NOMO-1 (cell line): ENCODE measurements at regions not wholly inside any gene's neighbourhood (a gene's known extent, or its start where the extent isn't known, plus 50 kb on each side); places are given as distances from the start of the nearest gene placed in this dataset.

Source experiments
- DNase-seq, 2 experiments: peaks; one replicate each; lab custom pipeline; 2025; ENCODE audit not compliant: unreplicated experiment in 2 of 2; lab: John Stamatoyannopoulos, UW

DNA sequence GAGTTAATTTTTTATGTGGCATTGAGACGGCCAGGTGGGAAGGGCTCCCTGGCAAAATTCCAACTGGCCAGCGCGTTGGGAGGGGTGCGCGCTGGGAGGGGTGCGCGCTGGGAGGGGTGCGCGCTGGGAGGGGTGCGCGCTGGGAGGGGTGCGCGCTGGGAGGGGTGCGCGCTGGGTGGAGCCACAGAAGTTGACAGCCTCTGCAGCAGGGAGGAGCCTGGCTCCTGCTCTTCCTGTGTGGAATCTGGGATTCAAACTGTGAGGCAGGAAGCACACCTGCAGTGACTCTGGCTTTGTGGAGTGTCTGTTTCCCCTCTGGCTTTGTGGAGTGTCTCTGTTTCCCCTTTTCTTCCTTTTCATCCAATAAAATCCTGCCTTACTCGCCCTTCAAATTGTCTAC lies 147.9 kb upstream of the CBLN2 start:
- no peak for DNase-seq

DNA sequence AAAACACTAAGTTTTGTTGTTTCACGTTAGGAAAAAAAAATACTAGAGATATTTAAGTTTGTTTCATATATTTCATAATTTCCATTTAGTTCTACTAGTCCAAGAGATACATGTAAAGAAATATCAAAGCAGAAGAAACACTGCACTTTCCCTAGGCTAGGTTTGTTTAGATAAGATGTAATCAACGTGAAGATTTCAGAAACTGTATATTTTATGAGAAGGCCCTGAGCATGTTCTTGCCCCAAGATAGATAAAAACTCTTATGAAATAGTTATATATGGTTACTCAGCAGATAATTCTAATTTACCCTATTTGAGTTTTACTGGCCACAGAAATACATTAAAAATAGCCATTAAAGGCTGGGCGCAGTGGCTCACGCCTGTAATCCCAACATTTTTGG lies 143.6 kb upstream of the CBLN2 start:
- no peak for DNase-seq

DNA sequence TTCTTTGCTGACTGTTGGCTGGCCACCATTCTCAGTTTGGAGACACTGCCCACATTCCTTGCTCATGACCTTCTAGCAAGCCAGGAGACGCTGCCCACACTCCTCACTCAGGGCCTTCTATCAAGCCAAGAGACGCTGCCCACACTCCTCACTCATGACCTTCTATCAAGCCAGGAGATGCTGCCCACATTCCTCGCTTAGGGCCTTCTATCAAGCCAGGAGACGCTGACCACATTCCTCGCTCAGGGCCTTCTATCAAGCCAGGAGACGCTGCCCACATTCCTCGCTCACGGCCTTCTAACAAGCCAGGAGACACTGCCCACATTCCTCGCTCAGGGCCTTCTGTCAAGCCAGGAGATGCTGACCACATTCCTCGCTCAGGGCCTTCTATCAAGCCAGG lies 131.3 kb upstream of the CBLN2 start:
- DNase-seq = no peak

DNA sequence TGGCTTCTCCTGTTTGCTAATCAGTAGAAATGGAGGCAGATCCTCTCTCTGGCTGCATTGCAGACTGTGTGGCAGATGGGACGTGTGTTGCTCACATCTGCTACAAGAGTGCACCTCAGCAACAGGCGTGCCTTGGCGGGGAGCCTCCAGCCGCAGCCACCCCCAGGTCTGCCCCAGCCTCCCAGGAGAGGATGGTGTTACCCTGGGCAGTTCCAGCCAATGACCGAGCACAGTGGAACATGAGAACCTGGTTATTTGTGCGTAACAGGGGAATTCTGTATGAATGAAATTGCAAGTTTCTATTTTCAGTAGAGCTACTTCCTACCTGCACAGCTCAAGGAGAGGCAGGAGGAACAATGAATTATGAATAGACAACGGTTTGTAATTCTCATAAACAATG lies 130.6 kb upstream of the CBLN2 start:
- no peak for DNase-seq

DNA sequence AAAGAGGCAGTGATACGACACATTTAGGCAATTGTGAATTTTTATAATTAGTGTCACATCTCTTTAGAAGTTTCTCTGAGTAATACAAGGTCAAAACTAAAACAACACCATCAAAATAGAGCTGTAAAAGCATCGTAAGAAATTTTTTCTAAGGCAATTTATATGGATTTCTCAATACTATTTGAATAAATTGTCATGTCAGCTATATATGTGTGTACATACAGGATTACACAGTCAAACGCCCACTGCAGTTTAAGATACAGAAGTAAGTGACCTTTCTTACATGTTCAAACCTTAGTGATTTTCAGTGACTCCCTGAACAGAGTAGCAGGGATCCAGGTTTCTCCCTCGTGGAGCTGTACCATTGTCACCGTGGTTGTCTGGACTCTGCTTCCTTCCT lies 129.1 kb upstream of the CBLN2 start:
- DNase-seq = no peak

DNA sequence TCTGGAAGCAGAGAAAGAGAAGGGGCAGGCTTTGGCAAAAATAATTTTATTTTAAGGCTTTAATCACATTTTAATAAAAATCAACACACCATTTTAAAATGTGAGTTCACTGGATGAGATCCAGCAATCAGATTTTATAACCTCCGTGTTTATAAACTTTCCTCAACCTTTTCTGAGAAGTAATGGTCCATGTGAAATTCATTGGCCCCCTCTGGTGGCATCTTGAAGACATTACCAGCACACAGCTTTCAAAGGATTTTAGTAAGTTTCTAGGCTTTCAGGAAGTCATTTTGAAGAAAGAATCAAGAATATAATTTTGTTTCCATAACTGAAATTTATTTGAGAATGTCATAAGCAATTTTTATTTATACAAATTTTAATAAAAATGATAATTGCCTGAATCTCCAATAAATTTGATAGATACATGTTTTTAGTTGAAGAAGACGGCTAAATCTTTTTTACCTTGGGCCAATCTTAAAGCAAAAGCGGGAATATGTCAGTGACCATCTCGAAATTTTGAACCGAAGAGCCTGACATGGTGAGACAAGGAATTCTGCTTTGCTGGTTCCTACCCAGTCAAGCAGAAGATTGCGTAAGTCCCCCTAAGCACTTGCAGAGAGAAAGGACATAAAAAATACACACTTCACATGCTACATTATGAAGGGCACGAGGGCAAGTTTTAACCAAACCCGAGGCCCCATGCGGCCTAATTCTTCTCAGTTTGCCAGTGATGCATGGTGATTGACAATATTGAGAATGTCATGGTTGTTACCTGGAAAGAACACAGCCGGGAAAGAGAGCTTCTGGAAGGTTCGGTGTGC lies 128.4 kb upstream of the CBLN2 start:
- DNase-seq = peak in 1 of 2 experiments; percentile 26

DNA sequence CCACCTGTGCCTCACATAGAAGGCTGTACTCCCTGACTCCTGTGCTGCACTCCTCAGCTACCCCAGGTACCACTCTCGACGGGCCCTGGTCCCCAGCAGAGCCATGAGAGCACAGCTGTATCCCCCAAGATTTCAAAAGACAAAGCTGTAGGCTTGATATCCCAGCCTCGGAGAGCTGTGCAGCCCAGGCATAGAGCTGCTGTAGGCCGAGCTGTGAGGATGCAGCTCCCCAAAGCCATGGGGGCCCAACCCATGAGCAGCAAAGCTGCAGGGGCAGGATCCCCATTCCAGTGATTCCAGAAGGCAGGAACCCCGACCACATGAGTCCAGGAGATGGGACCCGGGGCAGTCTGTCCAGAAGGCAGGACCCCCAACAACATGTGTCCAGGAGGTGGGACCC lies 123.8 kb upstream of the CBLN2 start:
- no peak for DNase-seq

DNA sequence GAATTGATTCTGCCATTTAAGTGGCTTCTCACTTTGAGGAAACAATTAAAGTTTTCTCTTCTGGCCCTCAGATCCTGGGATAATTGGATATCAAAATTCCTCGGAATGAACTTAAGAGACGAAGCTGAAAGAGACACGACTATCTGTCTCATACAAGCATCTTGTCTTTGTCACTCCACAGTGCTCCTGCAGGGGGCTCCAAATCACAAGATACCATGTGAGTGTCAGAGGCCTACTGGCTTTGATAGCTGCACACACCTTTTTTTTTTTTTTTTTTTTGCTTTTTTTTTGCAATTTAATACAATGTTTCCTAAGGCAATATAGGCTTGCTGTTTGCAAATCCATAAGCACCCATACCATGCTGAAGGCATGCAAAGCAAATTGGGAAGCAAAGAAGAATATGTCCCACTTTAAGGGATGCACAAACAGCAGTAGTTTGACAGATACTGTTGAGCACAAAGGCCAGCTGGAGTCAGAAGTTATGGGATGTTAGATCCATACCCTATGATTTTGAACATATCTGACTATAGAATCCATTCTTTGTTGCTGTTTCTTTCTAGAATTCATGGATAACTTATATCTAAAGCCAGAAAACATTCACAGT lies 109.0 kb upstream of the CBLN2 start:
- DNase-seq = no peak

DNA sequence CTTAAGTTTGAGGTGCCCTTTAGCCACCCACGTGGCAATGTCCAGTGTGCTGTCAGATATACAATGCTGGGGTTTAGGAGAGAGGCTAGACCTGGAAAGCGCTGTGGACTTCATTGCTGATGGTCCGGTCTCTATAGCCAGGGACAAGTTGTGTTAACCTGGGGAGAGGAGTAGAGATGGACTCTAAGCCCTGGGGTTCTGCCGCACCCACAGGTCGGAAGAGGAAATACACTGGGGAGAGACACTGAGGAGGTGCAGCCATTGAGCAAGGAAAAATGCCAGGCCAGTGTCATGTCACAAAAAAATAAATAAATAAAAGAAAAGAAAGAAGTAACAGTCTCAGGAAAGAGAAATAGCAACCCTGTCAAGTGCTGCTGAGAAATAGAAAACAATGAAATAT lies 106.9 kb upstream of the CBLN2 start:
- DNase-seq = no peak

DNA sequence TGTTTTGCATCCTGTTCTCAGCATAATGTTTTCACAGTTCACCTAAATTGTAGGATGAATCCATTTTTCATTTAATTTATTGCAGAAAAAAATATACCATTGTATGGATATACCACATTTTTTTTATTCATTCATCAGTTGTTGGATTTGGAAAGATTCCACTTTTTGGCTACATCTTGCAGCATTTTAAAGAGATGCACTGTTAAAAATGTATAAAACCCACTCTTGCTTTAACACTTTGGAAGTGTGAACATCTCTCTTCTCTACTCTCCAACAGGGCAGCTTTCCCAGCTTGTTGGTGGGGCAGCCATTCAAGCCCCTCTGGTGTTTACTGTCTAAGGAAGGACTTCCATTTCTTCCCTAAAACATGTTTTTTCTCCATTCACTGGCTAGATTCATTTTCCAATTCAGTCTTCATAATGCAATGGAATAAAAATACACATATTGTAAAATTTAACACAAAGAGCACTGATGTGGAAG lies 104.4 kb upstream of the CBLN2 start:
- DNase-seq = no peak

DNA sequence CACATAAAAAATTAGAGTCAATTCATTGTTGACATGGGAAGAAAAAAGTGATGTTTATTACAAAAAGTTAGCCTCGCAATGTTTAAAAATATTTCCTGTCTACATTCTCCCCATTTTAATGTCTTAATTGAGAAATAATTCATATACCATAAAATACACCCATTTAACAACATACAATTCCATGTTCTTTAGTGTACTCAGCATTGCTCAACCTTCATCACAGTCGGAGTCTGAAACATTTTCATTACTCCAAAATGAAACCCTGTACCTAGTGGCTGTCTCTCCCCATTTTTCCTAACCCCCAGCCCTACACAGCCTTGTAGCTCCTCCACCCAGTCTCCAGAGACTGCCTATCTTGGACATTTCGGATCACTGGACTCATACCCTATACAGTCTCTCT lies 103.9 kb upstream of the CBLN2 start:
- DNase-seq = no peak

DNA sequence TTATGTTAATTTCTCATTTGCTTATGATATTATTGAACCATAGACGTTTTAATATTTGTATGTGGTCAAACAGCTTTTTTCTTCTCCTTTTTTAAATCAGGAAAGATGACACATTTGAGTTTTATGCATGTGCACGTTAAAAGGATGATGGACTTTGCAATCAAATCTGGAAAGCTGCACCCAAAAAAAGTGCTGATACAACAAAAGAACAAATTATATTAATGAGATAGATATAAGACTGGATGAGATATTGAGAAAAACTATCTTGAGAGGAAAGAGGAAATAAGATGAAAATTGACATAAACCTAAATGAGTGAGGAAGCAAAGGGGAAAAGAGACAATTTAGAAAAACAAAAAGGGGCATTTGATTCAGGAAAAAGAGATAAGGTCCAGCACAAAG lies 96.4 kb upstream of the CBLN2 start:
- DNase-seq = no peak

DNA sequence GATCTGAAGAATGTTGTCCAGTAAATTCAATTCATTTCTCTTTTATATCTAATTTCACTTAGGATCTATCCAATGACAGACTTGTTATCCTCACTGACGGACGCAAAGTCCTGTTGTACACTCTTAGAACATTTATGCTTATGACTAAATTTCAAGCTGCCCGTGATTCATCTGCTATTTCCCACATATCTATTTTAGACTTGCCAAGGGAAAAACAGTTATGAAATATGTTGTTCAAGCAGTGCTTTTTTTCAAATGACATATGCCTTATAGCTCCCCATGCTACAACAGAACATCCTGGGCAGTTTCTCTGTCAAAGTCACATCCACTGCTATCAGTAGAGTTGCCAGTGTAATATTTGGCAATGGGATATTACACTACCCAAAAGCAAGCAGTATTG lies 94.2 kb upstream of the CBLN2 start:
- no peak for DNase-seq

DNA sequence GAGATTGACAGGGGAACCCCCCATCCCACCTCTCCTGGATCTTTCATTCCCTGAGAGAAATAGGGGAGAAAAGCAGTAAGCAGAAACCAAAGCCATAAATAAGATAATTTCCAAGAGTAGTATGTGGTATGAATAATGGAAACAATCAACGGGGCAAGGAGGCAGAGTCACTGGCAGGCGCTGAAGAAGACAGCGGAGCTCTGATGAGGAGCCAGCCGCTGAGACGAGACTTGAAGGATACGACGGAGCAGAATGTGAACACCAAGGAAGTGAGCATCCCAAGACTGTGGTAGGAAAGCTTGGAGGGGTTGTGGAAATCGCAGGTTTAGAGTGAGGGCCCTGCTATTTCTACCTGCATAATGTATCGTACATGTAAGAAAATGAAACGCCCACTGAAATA lies 93.6 kb upstream of the CBLN2 start:
- no peak for DNase-seq

DNA sequence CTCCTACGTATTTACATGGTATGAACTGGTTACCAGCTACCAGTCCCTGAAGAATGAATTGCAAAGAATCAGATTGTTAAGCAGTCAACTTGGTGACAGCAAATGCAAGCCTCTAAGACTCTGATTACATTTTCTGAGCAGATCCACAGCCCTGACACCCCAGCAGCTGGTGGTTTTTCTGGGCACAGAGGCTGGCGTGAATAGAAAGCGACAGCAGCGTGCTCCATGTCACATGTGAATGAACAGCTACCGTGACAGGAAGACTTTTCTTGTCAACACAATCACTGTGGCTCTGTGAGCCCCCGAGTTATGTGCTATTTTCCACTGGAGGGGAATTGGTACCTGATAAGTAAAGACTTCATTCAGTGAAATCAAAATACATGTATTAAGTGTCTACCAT lies 93.2 kb upstream of the CBLN2 start:
- DNase-seq = no peak

DNA sequence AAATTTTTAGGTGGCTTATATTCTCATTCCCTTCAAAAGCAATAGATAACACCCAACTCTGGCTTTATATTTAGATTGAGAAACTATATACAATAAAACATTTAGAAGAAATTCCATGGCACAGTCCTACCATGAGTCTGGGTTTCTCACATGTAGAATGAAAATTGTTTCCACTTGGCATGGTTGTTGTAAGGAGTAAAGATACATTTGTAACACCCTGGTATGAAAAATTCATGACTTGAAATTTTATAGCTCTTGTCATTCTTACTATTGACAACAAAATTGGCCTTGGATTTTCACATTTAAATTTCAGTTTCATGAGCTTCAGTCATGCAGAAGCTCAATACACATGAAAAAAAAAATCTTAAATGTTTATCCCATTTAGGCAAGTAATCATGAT lies 92.5 kb upstream of the CBLN2 start:
- no peak for DNase-seq

DNA sequence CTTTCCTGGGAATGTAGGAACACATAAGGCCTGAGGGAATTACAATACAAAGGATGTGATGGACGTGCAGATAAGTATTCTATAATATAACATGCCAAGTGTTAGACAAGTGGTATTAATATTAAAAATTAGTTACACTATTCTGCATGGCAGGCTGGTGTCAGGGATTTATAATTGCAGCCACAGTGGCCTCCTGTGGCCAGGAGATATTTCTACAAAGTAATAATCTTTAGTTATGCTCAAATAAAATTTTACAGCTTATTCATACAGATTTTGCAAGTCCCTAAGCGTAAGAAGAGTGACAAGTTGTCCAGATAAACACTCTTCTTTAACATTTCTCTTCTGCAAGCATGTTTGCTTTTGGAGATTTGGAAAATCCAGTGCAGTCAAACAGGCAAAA lies 90.4 kb upstream of the CBLN2 start:
- DNase-seq = no peak

DNA sequence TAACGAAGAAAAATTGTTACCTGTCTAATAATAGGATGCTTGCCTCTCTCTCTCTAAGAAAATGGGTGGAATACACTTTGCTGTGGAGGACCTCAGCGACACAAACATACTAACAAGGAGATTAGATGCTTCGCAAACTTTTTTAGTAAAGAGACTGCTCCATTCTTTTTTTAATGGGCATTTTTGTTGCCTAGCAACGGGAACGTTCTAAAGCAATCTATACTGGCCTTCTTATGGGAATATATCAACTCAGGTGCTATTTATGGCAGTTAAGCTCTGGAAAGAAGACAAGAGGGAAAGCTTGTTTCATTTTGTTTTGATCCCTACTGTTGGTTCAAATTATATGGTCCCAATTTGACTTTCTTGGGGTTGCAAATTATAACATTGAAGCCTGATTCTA lies 86.8 kb upstream of the CBLN2 start:
- DNase-seq = no peak

DNA sequence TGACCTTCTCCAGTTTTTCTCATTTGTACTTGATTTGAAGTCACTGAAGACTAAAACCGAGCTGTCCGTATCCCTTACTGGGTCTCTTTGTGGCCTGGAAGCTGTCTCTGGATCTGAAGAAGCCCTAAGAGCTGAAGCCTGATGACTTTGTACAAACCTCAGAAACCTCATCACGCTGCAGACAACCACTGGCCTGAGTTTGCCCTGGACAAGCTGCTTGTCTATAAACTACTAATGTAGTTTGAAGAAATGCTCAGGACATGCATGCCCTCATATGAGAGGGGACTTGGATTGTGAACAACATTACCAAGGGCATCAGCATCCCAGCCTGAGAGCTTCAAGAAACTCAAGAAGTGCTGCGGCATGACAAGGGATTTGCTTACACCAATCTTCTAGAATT lies 79.3 kb upstream of the CBLN2 start:
- no peak for DNase-seq

DNA sequence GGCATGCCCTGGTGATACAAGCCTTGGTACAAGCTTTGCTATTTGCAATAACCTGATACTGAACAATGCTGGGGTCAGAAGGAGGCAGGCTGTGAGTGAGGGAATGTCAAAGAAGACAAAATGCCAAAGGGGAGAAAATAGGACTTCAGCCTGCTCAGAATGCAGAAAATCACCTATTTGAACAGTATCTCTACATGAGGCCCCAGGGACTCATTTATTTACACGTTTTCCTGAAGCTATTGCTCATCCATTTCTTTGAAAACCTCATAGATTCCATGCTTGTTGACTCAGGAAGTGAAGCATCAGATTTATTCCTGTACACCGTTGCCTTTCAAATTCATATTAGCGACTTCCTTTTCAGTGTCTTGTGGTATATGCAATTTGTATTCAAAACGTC lies 69.4 kb upstream of the CBLN2 start:
- no peak for DNase-seq

DNA sequence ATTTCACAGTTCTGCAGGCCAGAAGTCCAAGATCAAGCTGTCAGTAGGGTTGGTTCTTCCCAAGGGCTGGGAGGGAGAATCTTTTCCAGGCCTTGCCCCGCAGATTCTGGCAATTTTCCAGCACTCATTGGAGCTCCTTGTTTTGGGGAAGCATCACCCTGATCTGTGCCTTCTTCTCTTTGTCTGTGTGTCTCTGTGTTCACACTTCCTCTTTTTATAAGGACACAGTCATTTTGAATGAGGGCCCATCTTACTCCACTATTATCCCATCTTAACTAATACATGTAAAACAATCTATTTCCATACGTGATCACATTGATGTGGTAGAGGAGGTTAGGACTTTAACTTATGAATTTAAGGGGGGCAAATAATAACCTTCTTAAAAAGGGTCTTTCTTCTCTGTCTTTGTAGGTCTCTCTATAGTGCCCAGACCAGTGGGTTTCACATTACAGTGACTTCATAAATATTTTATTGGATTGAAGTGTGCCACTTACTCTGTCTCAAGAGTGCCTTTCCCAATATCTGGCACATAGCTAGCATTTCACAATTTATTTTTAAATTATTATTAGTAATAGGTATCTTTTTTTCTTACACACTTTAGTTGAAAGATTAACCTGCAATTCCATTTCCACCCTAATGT lies 68.9 kb upstream of the CBLN2 start:
- no peak for DNase-seq

DNA sequence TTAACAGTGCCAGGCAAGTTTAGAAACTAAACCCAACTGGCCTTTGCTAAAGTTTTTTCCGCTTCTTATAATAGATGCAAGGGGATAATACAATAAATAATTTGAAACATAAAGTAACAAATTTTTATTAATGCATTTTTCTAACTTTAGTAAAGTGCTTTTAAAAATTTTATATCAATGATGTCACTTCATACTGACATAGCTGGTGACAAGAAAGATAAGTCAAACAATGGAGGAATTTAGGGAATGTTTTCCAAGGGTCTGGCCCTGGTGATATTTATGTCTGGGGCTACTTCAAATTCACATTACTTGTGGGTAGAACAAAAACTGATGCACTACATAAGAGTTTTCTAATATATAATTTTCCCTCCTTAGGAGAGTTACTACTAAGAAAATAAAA lies 61.2 kb upstream of the CBLN2 start:
- no peak for DNase-seq
